ENCODE measurements at regions not wholly inside any gene's neighbourhood (a gene's known extent, or its start where the extent isn't known, plus 50 kb on each side); places are given as distances from the start of the nearest gene placed in this dataset.

- Histone ChIP-seq H3K9me3 (ENCODE audit: control insufficient read depth, low read length) (no peaks in the 10 kb centered on the region), H3K27ac (ENCODE audit: low read depth, low read length, severe bottlenecking) (no peak overlapping the region), H3K4me1 (ENCODE audit: control insufficient read depth, insufficient read depth, low read length, poor library complexity, severe bottlenecking) (peaks cover 14% of the 10 kb centered on the region), H3K4me3 (ENCODE audit: extremely low read depth, insufficient read depth, low read length, poor library complexity, severe bottlenecking) (no peak overlapping the region), H3K36me3 (ENCODE audit: control insufficient read depth, insufficient read depth, low read length) (no peaks in the 10 kb centered on the region)
- WGBS, 2 experiments (ENCODE audit: insufficient coverage in 2 of 2), result 15% methylated on average over 3 of the region's 6 CpGs; no CpG with 5 or more reads in 1 of the 2 experiments
Measured at GRCh38 chr2:163345795-163346573, 389.8 kb downstream of the FIGN start.

GRCh38 chr2:163343316-163343715 is 392.5 kb downstream of the FIGN start:
- Histone ChIP-seq H3K27ac (ENCODE audit: low read depth, low read length, severe bottlenecking) (no peak overlapping the region), H3K4me1 (ENCODE audit: control insufficient read depth, insufficient read depth, low read length, poor library complexity, severe bottlenecking) (peaks cover 6% of the 10 kb centered on the region), H3K4me3 (ENCODE audit: extremely low read depth, insufficient read depth, low read length, poor library complexity, severe bottlenecking) (no peak overlapping the region), H3K9me3 (ENCODE audit: control insufficient read depth, low read length) (no peaks in the 10 kb centered on the region), H3K36me3 (ENCODE audit: control insufficient read depth, insufficient read depth, low read length) (no peaks in the 10 kb centered on the region)
- WGBS, 2 experiments (ENCODE audit: insufficient coverage in 2 of 2), result 93 to 96% methylated on average over 2 to 4 of the region's 7 CpGs

GRCh38 chr2:163341426-163341825 is 394.4 kb downstream of the FIGN start:
- no peaks in the 10 kb centered on the region for H3K9me3 ChIP-seq (ENCODE audit: control insufficient read depth, low read length)
- no peaks in the 10 kb centered on the region for H3K4me1 ChIP-seq (ENCODE audit: control insufficient read depth, insufficient read depth, low read length, poor library complexity, severe bottlenecking)
- H3K4me3 ChIP-seq (ENCODE audit: extremely low read depth, insufficient read depth, low read length, poor library complexity, severe bottlenecking), result no peak overlapping the region
- no peaks in the 10 kb centered on the region for H3K36me3 ChIP-seq (ENCODE audit: control insufficient read depth, insufficient read depth, low read length)
- no peak overlapping the region for H3K27ac ChIP-seq (ENCODE audit: low read depth, low read length, severe bottlenecking)
- WGBS, 2 experiments (ENCODE audit: insufficient coverage in 2 of 2), result 54 to 75% methylated on average over 1 of the region's 2 CpGs

GRCh38 chr2:163338270-163338669 is 397.5 kb downstream of the FIGN start:
- Histone ChIP-seq H3K27ac (ENCODE audit: low read depth, low read length, severe bottlenecking) (no peak overlapping the region), H3K36me3 (ENCODE audit: control insufficient read depth, insufficient read depth, low read length) (no peaks in the 10 kb centered on the region), H3K4me3 (ENCODE audit: extremely low read depth, insufficient read depth, low read length, poor library complexity, severe bottlenecking) (no peak overlapping the region), H3K9me3 (ENCODE audit: control insufficient read depth, low read length) (no peaks in the 10 kb centered on the region), H3K4me1 (ENCODE audit: control insufficient read depth, insufficient read depth, low read length, poor library complexity, severe bottlenecking) (no peaks in the 10 kb centered on the region)
- 79 to 100% methylated on average over 2 of the region's 3 CpGs for WGBS, 2 experiments (ENCODE audit: insufficient coverage in 2 of 2)

- no peaks in the 10 kb centered on the region for H3K36me3 ChIP-seq (ENCODE audit: control insufficient read depth, insufficient read depth, low read length)
- WGBS, 2 experiments (ENCODE audit: insufficient coverage in 2 of 2), result 100% methylated on average over 1 of the region's 2 CpGs; no CpG with 5 or more reads in 1 of the 2 experiments
- no peaks in the 10 kb centered on the region for H3K9me3 ChIP-seq (ENCODE audit: control insufficient read depth, low read length)
- no peak overlapping the region for H3K4me3 ChIP-seq (ENCODE audit: extremely low read depth, insufficient read depth, low read length, poor library complexity, severe bottlenecking)
- no peaks in the 10 kb centered on the region for H3K4me1 ChIP-seq (ENCODE audit: control insufficient read depth, insufficient read depth, low read length, poor library complexity, severe bottlenecking)
- no peak overlapping the region for H3K27ac ChIP-seq (ENCODE audit: low read depth, low read length, severe bottlenecking)
Measured at GRCh38 chr2:163324677-163325076, 411.1 kb downstream of the FIGN start.

- WGBS, 2 experiments (ENCODE audit: insufficient coverage in 2 of 2), result 100% methylated on average over 2 of the region's 2 CpGs; no CpG with 5 or more reads in 1 of the 2 experiments
- Histone ChIP-seq H3K4me3 (ENCODE audit: extremely low read depth, insufficient read depth, low read length, poor library complexity, severe bottlenecking) (no peak overlapping the region), H3K36me3 (ENCODE audit: control insufficient read depth, insufficient read depth, low read length) (no peaks in the 10 kb centered on the region), H3K9me3 (ENCODE audit: control insufficient read depth, low read length) (peaks cover 4% of the 10 kb centered on the region), H3K27ac (ENCODE audit: low read depth, low read length, severe bottlenecking) (no peak overlapping the region), H3K4me1 (ENCODE audit: control insufficient read depth, insufficient read depth, low read length, poor library complexity, severe bottlenecking) (no peaks in the 10 kb centered on the region)
Measured at GRCh38 chr2:163319006-163319405, 416.8 kb downstream of the FIGN start.

GRCh38 chr2:163314712-163315111 is 421.1 kb downstream of the FIGN start:
- whole genome bisulfite sequencing, 2 experiments (ENCODE audit: insufficient coverage in 2 of 2), result 90 to 100% methylated on average over 1 of the region's 2 CpGs
- Histone ChIP-seq H3K4me1 (ENCODE audit: control insufficient read depth, insufficient read depth, low read length, poor library complexity, severe bottlenecking) (no peaks in the 10 kb centered on the region), H3K36me3 (ENCODE audit: control insufficient read depth, insufficient read depth, low read length) (no peaks in the 10 kb centered on the region), H3K4me3 (ENCODE audit: extremely low read depth, insufficient read depth, low read length, poor library complexity, severe bottlenecking) (no peak overlapping the region), H3K27ac (ENCODE audit: low read depth, low read length, severe bottlenecking) (no peak overlapping the region), H3K9me3 (ENCODE audit: control insufficient read depth, low read length) (peaks cover 4% of the 10 kb centered on the region)

- no CpG with 5 or more reads among the region's 1 CpG for WGBS, 2 experiments (ENCODE audit: insufficient coverage in 2 of 2)
- Histone ChIP-seq H3K4me3 (ENCODE audit: extremely low read depth, insufficient read depth, low read length, poor library complexity, severe bottlenecking) (no peak overlapping the region), H3K9me3 (ENCODE audit: control insufficient read depth, low read length) (peaks cover 4% of the 10 kb centered on the region), H3K4me1 (ENCODE audit: control insufficient read depth, insufficient read depth, low read length, poor library complexity, severe bottlenecking) (no peaks in the 10 kb centered on the region), H3K36me3 (ENCODE audit: control insufficient read depth, insufficient read depth, low read length) (no peaks in the 10 kb centered on the region), H3K27ac (ENCODE audit: low read depth, low read length, severe bottlenecking) (no peak overlapping the region)
Measured at GRCh38 chr2:163312713-163313112, 423.1 kb downstream of the FIGN start.

- Histone ChIP-seq H3K27ac (ENCODE audit: low read depth, low read length, severe bottlenecking) (no peak overlapping the region), H3K36me3 (ENCODE audit: control insufficient read depth, insufficient read depth, low read length) (no peaks in the 10 kb centered on the region), H3K9me3 (ENCODE audit: control insufficient read depth, low read length) (peaks cover 3% of the 10 kb centered on the region), H3K4me3 (ENCODE audit: extremely low read depth, insufficient read depth, low read length, poor library complexity, severe bottlenecking) (no peak overlapping the region), H3K4me1 (ENCODE audit: control insufficient read depth, insufficient read depth, low read length, poor library complexity, severe bottlenecking) (no peaks in the 10 kb centered on the region)
- WGBS, 2 experiments (ENCODE audit: insufficient coverage in 2 of 2), result 67 to 91% methylated on average over 1 to 4 of the region's 4 CpGs
Measured at GRCh38 chr2:163306647-163307046, 429.2 kb downstream of the FIGN start.

- Histone ChIP-seq H3K4me3 (ENCODE audit: extremely low read depth, insufficient read depth, low read length, poor library complexity, severe bottlenecking) (no peak overlapping the region), H3K27ac (ENCODE audit: low read depth, low read length, severe bottlenecking) (no peak overlapping the region), H3K4me1 (ENCODE audit: control insufficient read depth, insufficient read depth, low read length, poor library complexity, severe bottlenecking) (no peaks in the 10 kb centered on the region), H3K9me3 (ENCODE audit: control insufficient read depth, low read length) (peaks cover 3% of the 10 kb centered on the region), H3K36me3 (ENCODE audit: control insufficient read depth, insufficient read depth, low read length) (no peaks in the 10 kb centered on the region)
- no CpG with 5 or more reads among the region's 1 CpG for WGBS, 2 experiments (ENCODE audit: insufficient coverage in 2 of 2)
Measured at GRCh38 chr2:163302141-163302540, 433.7 kb downstream of the FIGN start.

- Histone ChIP-seq H3K27ac (ENCODE audit: low read depth, low read length, severe bottlenecking) (no peak overlapping the region), H3K4me3 (ENCODE audit: extremely low read depth, insufficient read depth, low read length, poor library complexity, severe bottlenecking) (no peak overlapping the region), H3K9me3 (ENCODE audit: control insufficient read depth, low read length) (no peaks in the 10 kb centered on the region), H3K4me1 (ENCODE audit: control insufficient read depth, insufficient read depth, low read length, poor library complexity, severe bottlenecking) (no peaks in the 10 kb centered on the region), H3K36me3 (ENCODE audit: control insufficient read depth, insufficient read depth, low read length) (no peaks in the 10 kb centered on the region)
- 88% methylated on average over 1 to 6 of the region's 6 CpGs for WGBS, 2 experiments (ENCODE audit: insufficient coverage in 2 of 2)
Measured at GRCh38 chr2:163291790-163292189, 444.0 kb downstream of the FIGN start.

Data from mesodermal cell (in vitro differentiated cells).